GM23338 (cell line): ENCODE measurements at regions not wholly inside any gene's neighbourhood (a gene's known extent, or its start where the extent isn't known, plus 50 kb on each side); places are given as distances from the start of the nearest gene placed in this dataset.

ENCODE experiments used
- ATAC-seq: fragments of 200-7000 bp; cut with Tn5 transposase; 3 replicates; pipeline ENCODE4 v1.9.1; 2020
- DNase-seq: peaks from one replicate; pipeline ENCODE4 v3.0.0-alpha.2; 2015; ENCODE audit warnings: low spot score
- H2AFZ ChIP-seq: fragments of 200-600 bp; sonication (generic); 2 replicates; pipeline ENCODE4 v1.8.0; 2016; ENCODE audit warnings: antibody characterized with exemption, mild to moderate bottlenecking, moderate library complexity
- H3F3A ChIP-seq: fragments of 200-600 bp; sonication (generic); replicated peaks from 2 replicates; pipeline ENCODE4 v1.8.0; 2017; ENCODE audit warnings: antibody characterized with exemption, mixed run types, low read depth
- H3K27ac ChIP-seq: fragments of 200-600 bp; sonication (generic); 2 replicates; pipeline ENCODE4 v1.6.1; 2016; ENCODE audit warnings: low read depth
- H3K27me3 ChIP-seq: fragments of 200-600 bp; sonication (generic); 2 replicates; pipeline ENCODE4 v1.8.0; 2016; ENCODE audit warnings: mild to moderate bottlenecking, mixed run types, moderate library complexity; ENCODE audit not compliant: insufficient read depth
- H3K36me3 ChIP-seq: fragments of 200-600 bp; sonication (generic); 2 replicates; pipeline ENCODE4 v1.8.0; 2016; ENCODE audit warnings: mild to moderate bottlenecking; ENCODE audit not compliant: insufficient read depth
- H3K4me1 ChIP-seq: fragments of 200-600 bp; sonication (generic); 2 replicates; pipeline ENCODE4 v1.8.0; 2016; ENCODE audit warnings: mild to moderate bottlenecking, moderate library complexity; ENCODE audit not compliant: insufficient read depth
- H3K4me2 ChIP-seq: fragments of 200-600 bp; sonication (generic); 2 replicates; pipeline ENCODE4 v1.7.1; 2017; ENCODE audit warnings: mixed run types
- H3K4me3 ChIP-seq: fragments of 200-600 bp; sonication (generic); 2 replicates; pipeline ENCODE4 v1.6.1; 2016; ENCODE audit warnings: mixed run types
- H3K79me2 ChIP-seq: fragments of 200-600 bp; sonication (generic); replicated peaks from 2 replicates; pipeline ENCODE4 v1.8.0; 2017; ENCODE audit warnings: mild to moderate bottlenecking; ENCODE audit not compliant: insufficient read depth
- H3K9me2 ChIP-seq: fragments of 200-600 bp; sonication (generic); 2 replicates; pipeline ENCODE4 v1.8.0; 2017; ENCODE audit not compliant: insufficient read depth
- H4K20me1 ChIP-seq: fragments of 200-600 bp; sonication (generic); replicated peaks from 2 replicates; pipeline ENCODE4 v1.8.0; 2017; ENCODE audit warnings: mild to moderate bottlenecking; ENCODE audit not compliant: insufficient read depth
- H3K27ac Mint-ChIP-seq: 2 replicates; pipeline ENCODE4 v1.8.0; 2020; ENCODE audit warnings: inconsistent platforms, mild to moderate bottlenecking, moderate library complexity, mixed read lengths
- H3K27me3 Mint-ChIP-seq: 3 replicates; pipeline ENCODE4 v1.8.0; 2022; ENCODE audit warnings: low read depth, mild to moderate bottlenecking, moderate library complexity, mixed read lengths, inconsistent platforms; ENCODE audit not compliant: insufficient read depth, poor library complexity
- H3K36me3 Mint-ChIP-seq: 3 replicates; pipeline ENCODE4 v1.8.0; 2021; ENCODE audit warnings: low read depth, mild to moderate bottlenecking, inconsistent platforms, moderate library complexity, mixed read lengths
- H3K4me1 Mint-ChIP-seq: 3 replicates; pipeline ENCODE4 v1.8.0; 2020; ENCODE audit warnings: mild to moderate bottlenecking, inconsistent platforms, mixed read lengths
- H3K4me3 Mint-ChIP-seq: 3 replicates; pipeline ENCODE4 v1.8.0; 2021; ENCODE audit warnings: moderate library complexity, mild to moderate bottlenecking, inconsistent platforms, mixed read lengths
- H3K9me3 Mint-ChIP-seq: 3 replicates; pipeline ENCODE4 v1.8.0; 2020; ENCODE audit warnings: moderate library complexity, mild to moderate bottlenecking, inconsistent platforms, mixed read lengths
- CREB1 ChIP-seq: fragments of 250-450 bp; sonication (Bioruptor Pico); IDR thresholded peaks from 2 replicates; pipeline ENCODE4 v1.5.0; 2020; ENCODE audit warnings: low read depth, mild to moderate bottlenecking, moderate library complexity
- EZH2 ChIP-seq: fragments of 200-600 bp; sonication (generic); IDR thresholded peaks from one replicate; pipeline ENCODE4 v1.8.0; 2017; ENCODE audit warnings: antibody characterized with exemption, mild to moderate bottlenecking, low read depth; ENCODE audit not compliant: unreplicated experiment
- EZH2phosphoT487 ChIP-seq: fragments of 200-600 bp; sonication (generic); IDR thresholded peaks from one replicate; pipeline ENCODE4 v1.8.1; 2018; ENCODE audit warnings: antibody characterized with exemption; ENCODE audit not compliant: unreplicated experiment
- JUNB ChIP-seq: IDR thresholded peaks from one replicate; pipeline ENCODE4 v1.6.1; 2016; ENCODE audit warnings: antibody characterized with exemption; ENCODE audit not compliant: unreplicated experiment
- NANOG ChIP-seq: IDR thresholded peaks from 2 replicates; pipeline ENCODE4 v1.6.1; 2016; ENCODE audit warnings: antibody characterized with exemption, borderline replicate concordance
- POLR2AphosphoS5 ChIP-seq: IDR thresholded peaks from 2 replicates; pipeline ENCODE4 v1.6.1; 2016; ENCODE audit warnings: antibody characterized with exemption, low read depth
- STAT1 ChIP-seq: IDR thresholded peaks from one replicate; pipeline ENCODE4 v1.6.1; 2016; ENCODE audit warnings: antibody characterized with exemption; ENCODE audit not compliant: unreplicated experiment
- ZNF114 ChIP-seq: fragments of 250-450 bp; sonication (Bioruptor Pico); IDR thresholded peaks from 2 replicates; pipeline ENCODE4 v1.5.0; 2020; ENCODE audit warnings: mild to moderate bottlenecking, moderate library complexity
- ZNF331 ChIP-seq: fragments of 250-450 bp; sonication (Bioruptor Pico); IDR thresholded peaks from 2 replicates; pipeline ENCODE4 v1.5.0; 2020; ENCODE audit warnings: low read depth, mild to moderate bottlenecking, moderate library complexity
- TF ChIP-seq, protein P1 (sequence below): IDR thresholded peaks from 2 replicates; pipeline ENCODE4 v1.6.1; 2016; ENCODE audit warnings: antibody characterized with exemption
- TF ChIP-seq, protein P2 (sequence below): IDR thresholded peaks from one replicate; pipeline ENCODE4 v1.6.1; 2018; ENCODE audit warnings: antibody characterized with exemption; ENCODE audit not compliant: unreplicated experiment
- TF ChIP-seq, protein P3 (sequence below): fragments of 250-450 bp; sonication (Bioruptor Pico); IDR thresholded peaks from 2 replicates; pipeline ENCODE4 v1.5.0; 2020; ENCODE audit warnings: mild to moderate bottlenecking, moderate library complexity

DNA sequence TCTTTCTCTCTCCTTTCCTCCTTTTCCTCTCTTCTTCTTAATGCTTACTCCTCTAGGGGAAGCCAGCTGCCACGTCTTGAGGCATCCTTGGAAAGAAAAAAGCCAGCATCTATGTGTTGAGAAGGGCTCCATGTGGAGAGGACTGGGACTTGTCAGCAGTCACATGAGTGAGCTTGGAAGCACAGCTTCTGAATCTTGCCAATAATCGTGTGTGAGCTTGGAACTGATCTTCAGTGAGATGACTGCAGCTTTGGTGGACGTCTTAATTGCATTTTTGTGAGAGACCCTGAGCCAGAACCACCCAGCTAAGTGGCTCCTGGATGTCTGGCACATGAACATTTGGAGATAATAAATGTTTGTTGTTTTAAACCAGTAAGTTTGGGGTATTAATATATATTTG lies 371.7 kb downstream of the SLITRK2 start (continued):
- TF ChIP-seq, protein P1, sequence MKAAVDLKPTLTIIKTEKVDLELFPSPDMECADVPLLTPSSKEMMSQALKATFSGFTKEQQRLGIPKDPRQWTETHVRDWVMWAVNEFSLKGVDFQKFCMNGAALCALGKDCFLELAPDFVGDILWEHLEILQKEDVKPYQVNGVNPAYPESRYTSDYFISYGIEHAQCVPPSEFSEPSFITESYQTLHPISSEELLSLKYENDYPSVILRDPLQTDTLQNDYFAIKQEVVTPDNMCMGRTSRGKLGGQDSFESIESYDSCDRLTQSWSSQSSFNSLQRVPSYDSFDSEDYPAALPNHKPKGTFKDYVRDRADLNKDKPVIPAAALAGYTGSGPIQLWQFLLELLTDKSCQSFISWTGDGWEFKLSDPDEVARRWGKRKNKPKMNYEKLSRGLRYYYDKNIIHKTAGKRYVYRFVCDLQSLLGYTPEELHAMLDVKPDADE = no peak
- TF ChIP-seq EZH2phosphoT487 = no peak

DNA sequence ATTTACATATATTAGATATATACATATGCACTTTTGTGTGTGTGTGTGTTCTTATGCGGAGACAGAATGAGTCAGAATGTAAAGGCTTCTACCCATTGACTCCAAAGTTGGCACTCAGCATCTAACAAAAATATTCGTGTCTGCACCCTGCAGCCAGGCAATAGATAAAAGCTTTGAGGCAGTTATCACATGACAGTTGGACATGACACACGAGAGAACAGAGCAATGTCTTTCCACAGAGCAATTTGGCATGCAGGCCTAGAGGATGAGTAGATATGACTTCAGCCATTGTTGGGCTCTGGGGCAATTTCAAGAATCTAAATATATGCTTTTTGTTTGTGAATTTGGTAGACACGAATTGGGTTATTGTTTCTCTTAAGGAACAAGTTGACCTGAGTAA lies 391.2 kb downstream of the SLITRK2 start:
- H3K36me3 ChIP-seq = no peaks in the 10 kb centered on the region
- no peak overlapping the region for H3K4me2 ChIP-seq
- Mint-ChIP-seq H3K4me3 (no peak overlapping the region), H3K4me1 (no peaks in the 10 kb centered on the region), H3K36me3 (peaks cover 4% of the 10 kb centered on the region; the same call in 1 of the 3 replicates), H3K27me3 (peaks cover 2% of the 10 kb centered on the region), H3K27ac (no peak overlapping the region), H3K9me3 (peaks cover 44% of the 10 kb centered on the region)
- H3F3A ChIP-seq = no peaks in the 10 kb centered on the region
- H3K27me3 ChIP-seq = no peaks in the 10 kb centered on the region
- no peaks in the 10 kb centered on the region for H3K79me2 ChIP-seq
- ATAC-seq = no peak
- no peak overlapping the region for H2AFZ ChIP-seq
- no peaks in the 10 kb centered on the region for H3K4me1 ChIP-seq
- no peak overlapping the region for H3K27ac ChIP-seq
- no peaks in the 10 kb centered on the region for H4K20me1 ChIP-seq
- no peak overlapping the region for H3K4me3 ChIP-seq
- H3K9me2 ChIP-seq = no peaks in the 10 kb centered on the region
- DNase-seq = no peak
- TF ChIP-seq POLR2AphosphoS5 (no peak), EZH2 (no peak), ZNF114 (no peak), NANOG (no peak), ZNF331 (CRISPR knock-in tag) (no peak), STAT1 (no peak), EZH2phosphoT487 (no peak), CREB1 (CRISPR knock-in tag) (no peak), JUNB (no peak)
- TF ChIP-seq, protein P2, sequence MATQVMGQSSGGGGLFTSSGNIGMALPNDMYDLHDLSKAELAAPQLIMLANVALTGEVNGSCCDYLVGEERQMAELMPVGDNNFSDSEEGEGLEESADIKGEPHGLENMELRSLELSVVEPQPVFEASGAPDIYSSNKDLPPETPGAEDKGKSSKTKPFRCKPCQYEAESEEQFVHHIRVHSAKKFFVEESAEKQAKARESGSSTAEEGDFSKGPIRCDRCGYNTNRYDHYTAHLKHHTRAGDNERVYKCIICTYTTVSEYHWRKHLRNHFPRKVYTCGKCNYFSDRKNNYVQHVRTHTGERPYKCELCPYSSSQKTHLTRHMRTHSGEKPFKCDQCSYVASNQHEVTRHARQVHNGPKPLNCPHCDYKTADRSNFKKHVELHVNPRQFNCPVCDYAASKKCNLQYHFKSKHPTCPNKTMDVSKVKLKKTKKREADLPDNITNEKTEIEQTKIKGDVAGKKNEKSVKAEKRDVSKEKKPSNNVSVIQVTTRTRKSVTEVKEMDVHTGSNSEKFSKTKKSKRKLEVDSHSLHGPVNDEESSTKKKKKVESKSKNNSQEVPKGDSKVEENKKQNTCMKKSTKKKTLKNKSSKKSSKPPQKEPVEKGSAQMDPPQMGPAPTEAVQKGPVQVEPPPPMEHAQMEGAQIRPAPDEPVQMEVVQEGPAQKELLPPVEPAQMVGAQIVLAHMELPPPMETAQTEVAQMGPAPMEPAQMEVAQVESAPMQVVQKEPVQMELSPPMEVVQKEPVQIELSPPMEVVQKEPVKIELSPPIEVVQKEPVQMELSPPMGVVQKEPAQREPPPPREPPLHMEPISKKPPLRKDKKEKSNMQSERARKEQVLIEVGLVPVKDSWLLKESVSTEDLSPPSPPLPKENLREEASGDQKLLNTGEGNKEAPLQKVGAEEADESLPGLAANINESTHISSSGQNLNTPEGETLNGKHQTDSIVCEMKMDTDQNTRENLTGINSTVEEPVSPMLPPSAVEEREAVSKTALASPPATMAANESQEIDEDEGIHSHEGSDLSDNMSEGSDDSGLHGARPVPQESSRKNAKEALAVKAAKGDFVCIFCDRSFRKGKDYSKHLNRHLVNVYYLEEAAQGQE = no peak
- TF ChIP-seq, protein P1 = no peak
- TF ChIP-seq, protein P3, sequence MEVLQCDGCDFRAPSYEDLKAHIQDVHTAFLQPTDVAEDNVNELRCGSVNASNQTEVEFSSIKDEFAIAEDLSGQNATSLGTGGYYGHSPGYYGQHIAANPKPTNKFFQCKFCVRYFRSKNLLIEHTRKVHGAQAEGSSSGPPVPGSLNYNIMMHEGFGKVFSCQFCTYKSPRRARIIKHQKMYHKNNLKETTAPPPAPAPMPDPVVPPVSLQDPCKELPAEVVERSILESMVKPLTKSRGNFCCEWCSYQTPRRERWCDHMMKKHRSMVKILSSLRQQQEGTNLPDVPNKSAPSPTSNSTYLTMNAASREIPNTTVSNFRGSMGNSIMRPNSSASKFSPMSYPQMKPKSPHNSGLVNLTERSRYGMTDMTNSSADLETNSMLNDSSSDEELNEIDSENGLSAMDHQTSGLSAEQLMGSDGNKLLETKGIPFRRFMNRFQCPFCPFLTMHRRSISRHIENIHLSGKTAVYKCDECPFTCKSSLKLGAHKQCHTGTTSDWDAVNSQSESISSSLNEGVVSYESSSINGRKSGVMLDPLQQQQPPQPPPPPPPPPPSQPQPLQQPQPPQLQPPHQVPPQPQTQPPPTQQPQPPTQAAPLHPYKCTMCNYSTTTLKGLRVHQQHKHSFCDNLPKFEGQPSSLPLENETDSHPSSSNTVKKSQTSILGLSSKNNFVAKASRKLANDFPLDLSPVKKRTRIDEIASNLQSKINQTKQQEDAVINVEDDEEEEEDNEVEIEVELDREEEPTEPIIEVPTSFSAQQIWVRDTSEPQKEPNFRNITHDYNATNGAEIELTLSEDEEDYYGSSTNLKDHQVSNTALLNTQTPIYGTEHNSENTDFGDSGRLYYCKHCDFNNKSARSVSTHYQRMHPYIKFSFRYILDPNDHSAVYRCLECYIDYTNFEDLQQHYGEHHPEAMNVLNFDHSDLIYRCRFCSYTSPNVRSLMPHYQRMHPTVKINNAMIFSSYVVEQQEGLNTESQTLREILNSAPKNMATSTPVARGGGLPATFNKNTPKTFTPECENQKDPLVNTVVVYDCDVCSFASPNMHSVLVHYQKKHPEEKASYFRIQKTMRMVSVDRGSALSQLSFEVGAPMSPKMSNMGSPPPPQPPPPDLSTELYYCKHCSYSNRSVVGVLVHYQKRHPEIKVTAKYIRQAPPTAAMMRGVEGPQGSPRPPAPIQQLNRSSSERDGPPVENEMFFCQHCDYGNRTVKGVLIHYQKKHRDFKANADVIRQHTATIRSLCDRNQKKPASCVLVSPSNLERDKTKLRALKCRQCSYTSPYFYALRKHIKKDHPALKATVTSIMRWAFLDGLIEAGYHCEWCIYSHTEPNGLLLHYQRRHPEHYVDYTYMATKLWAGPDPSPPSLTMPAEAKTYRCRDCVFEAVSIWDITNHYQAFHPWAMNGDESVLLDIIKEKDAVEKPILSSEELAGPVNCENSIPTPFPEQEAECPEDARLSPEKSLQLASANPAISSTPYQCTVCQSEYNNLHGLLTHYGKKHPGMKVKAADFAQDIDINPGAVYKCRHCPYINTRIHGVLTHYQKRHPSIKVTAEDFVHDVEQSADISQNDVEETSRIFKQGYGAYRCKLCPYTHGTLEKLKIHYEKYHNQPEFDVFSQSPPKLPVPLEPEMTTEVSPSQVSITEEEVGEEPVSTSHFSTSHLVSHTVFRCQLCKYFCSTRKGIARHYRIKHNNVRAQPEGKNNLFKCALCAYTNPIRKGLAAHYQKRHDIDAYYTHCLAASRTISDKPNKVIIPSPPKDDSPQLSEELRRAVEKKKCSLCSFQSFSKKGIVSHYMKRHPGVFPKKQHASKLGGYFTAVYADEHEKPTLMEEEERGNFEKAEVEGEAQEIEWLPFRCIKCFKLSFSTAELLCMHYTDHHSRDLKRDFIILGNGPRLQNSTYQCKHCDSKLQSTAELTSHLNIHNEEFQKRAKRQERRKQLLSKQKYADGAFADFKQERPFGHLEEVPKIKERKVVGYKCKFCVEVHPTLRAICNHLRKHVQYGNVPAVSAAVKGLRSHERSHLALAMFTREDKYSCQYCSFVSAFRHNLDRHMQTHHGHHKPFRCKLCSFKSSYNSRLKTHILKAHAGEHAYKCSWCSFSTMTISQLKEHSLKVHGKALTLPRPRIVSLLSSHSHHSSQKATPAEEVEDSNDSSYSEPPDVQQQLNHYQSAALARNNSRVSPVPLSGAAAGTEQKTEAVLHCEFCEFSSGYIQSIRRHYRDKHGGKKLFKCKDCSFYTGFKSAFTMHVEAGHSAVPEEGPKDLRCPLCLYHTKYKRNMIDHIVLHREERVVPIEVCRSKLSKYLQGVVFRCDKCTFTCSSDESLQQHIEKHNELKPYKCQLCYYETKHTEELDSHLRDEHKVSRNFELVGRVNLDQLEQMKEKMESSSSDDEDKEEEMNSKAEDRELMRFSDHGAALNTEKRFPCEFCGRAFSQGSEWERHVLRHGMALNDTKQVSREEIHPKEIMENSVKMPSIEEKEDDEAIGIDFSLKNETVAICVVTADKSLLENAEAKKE (CRISPR knock-in tag) = no peak
